Activated CD4-positive, alpha-beta T cell treated with anti-CD3 and anti-CD28 coated beads for 36 hours (primary cell): ENCODE measurements at regions not wholly inside any gene's neighbourhood (a gene's known extent, or its start where the extent isn't known, plus 50 kb on each side); places are given as distances from the start of the nearest gene placed in this dataset.

Experiments
- ATAC-seq: fragments of 200-7000 bp; cut with Tn5 transposase; one replicate; pipeline ENCODE4 v1.10.0; 2021; ENCODE audit warnings: mild to moderate bottlenecking, moderate library complexity
- CTCF ChIA-PET: fragments of 350-600 bp; sonication (Branson Sonifier 250); formaldehyde crosslinking; loops from one replicate; lab custom pipeline; 2021; ENCODE audit warnings: antibody characterized with exemption; lab: Charles Lee
- POLR2A ChIA-PET: fragments of 350-600 bp; sonication (Branson Sonifier 250); formaldehyde crosslinking; loops from one replicate; lab custom pipeline; 2021; ENCODE audit warnings: antibody characterized with exemption, inconsistent platforms; lab: Charles Lee
- DNase-seq: peaks from one replicate; pipeline ENCODE4 v3.0.0-alpha.2; 2020
- H3K27ac Mint-ChIP-seq: one replicate; pipeline ENCODE4 v1.8.0; 2021; ENCODE audit warnings: mixed read lengths
- H3K27me3 Mint-ChIP-seq: one replicate; pipeline ENCODE4 v1.8.0; 2021; ENCODE audit warnings: mixed read lengths
- H3K36me3 Mint-ChIP-seq: one replicate; pipeline ENCODE4 v1.8.0; 2021; ENCODE audit warnings: low read depth, mixed read lengths
- H3K4me1 Mint-ChIP-seq: one replicate; pipeline ENCODE4 v1.8.0; 2021; ENCODE audit warnings: mixed read lengths
- H3K4me3 Mint-ChIP-seq: one replicate; pipeline ENCODE4 v1.8.0; 2021; ENCODE audit warnings: mild to moderate bottlenecking, moderate library complexity, mixed read lengths
- H3K9me3 Mint-ChIP-seq: one replicate; pipeline ENCODE4 v1.8.0; 2021; ENCODE audit warnings: low read depth, mixed read lengths
- intact Hi-C, 2 experiments: fragments of 100-400 bp; cut with DNase I in 1 of 2; cut with micrococcal nuclease in 1 of 2; formaldehyde crosslinking; loops; one replicate each; pipeline versions ENCODE4 v1.14.2 to v1.15.1; 2022 to 2024; cut with DNase I, micrococcal nuclease

- ChIA-PET POLR2A (interaction anchor here (0.6 to 0.7 kb wide), 2 partner anchors 47 to 132 kb away, joined by 3 read pairs; no protein-coding TSS in a partner anchor), CTCF (no interaction called here)
- no peak for DNase-seq
- Mint-ChIP-seq H3K9me3 (no peaks in the 10 kb centered on the region), H3K27ac (no peak overlapping the region), H3K4me3 (no peak overlapping the region), H3K36me3 (no peaks in the 10 kb centered on the region), H3K4me1 (peaks cover 5% of the 10 kb centered on the region), H3K27me3 (no peaks in the 10 kb centered on the region)
- intact Hi-C loops, result no loop called here
- ATAC-seq, result no peak
These were observed 360.3 kb upstream of the TNRC6C start for GRCh38 chr17:77598241-77598620.

DNA sequence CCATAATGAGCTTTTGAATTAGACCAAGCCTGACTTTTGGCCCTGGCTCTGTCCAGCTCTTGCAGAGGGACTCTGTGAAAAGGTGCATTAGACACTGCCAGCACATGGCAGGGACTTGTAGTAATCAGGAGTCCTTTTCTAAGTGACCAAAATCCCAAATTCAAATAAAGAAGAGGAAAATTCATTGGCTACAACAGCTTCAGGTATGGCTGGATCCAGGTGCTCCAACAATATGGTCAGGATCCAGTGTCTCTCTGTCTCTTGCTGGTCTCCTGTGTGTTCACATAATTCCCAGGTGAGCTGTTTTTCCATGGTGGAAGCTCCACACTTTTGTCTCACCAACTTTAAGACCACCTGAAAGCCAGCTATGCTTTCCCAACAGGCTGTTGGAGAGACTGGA lies 358.8 kb upstream of the TNRC6C start:
- intact Hi-C loops, result no loop called here
- no peaks in the 10 kb centered on the region for H3K9me3 Mint-ChIP-seq
- ChIA-PET POLR2A (interaction anchor here (0.6 kb wide), 1 partner anchor 10 kb away, joined by 3 read pairs; no protein-coding TSS in a partner anchor), CTCF (interaction anchor here (1.6 kb wide), 1 partner anchor 419 kb away, joined by 4 read pairs; no protein-coding TSS in a partner anchor)
- ATAC-seq (no peak), DNase-seq (no peak)
- H3K36me3 Mint-ChIP-seq, result no peaks in the 10 kb centered on the region
- H3K27ac Mint-ChIP-seq, result no peak overlapping the region
- no peaks in the 10 kb centered on the region for H3K27me3 Mint-ChIP-seq
- H3K4me1 Mint-ChIP-seq, result peaks cover 3% of the 10 kb centered on the region
- H3K4me3 Mint-ChIP-seq, result no peak overlapping the region

- H3K4me1 Mint-ChIP-seq, result no peaks in the 10 kb centered on the region
- no peaks in the 10 kb centered on the region for H3K36me3 Mint-ChIP-seq
- DNase-seq (no peak), ATAC-seq (no peak)
- no peaks in the 10 kb centered on the region for H3K27me3 Mint-ChIP-seq
- ChIA-PET POLR2A (no interaction called here), CTCF (no interaction called here)
- intact Hi-C loops, result no loop called here
- no peak overlapping the region for H3K4me3 Mint-ChIP-seq
- no peak overlapping the region for H3K27ac Mint-ChIP-seq
- H3K9me3 Mint-ChIP-seq, result no peaks in the 10 kb centered on the region
These were observed 358.2 kb upstream of the TNRC6C start for GRCh38 chr17:77600346-77600745.

DNA sequence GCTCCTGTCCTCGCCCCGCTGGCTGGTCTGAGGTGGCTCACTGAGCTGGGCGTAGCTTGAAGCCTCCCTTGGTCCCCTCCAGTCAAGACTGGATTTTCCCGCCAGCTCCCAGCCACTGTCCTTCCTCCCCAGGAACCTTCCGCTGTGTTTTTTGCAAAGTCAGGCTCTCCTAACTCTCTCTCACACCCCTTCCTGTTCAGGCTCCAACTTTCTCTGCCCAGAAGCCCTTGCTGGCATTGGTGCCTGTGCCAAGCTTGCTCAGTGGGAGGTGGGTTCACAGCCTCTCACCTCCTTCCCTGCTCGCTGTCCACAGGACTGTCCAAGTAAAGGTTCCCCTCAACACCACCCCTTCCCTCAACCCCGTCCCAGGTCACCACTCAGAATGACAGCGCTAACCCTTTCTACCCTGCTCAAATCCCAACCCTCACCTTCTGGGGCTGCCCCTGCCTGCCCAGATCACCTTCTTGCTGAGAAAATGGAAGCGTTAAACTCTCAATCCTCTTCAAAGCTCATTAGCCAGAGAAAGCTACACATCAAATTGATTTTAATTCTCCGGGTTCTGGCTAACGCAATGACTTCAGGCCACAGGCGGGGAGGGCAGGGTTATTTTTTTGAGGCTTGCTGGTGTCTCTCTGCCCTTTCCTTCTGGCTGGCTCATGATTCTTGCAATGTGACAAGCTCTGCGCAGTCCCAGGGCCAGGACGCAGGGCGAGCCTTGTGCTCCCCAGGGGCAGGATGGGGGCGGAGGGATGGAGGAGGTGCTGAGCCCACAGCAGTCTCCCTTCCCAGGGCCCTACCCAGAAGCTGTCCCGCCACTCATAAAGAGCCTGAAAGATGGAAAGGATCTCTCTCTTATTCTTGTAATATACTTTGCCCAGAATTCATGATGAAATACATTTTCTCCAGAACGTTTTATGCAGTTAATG lies 357.2 kb upstream of the TNRC6C start:
- no peak for DNase-seq
- Mint-ChIP-seq H3K9me3 (no peaks in the 10 kb centered on the region), H3K4me1 (no peaks in the 10 kb centered on the region), H3K4me3 (no peak overlapping the region), H3K36me3 (no peaks in the 10 kb centered on the region), H3K27me3 (no peaks in the 10 kb centered on the region), H3K27ac (no peak overlapping the region)
- ChIA-PET CTCF (no interaction called here), POLR2A (no interaction called here)
- intact Hi-C loops, result no loop called here
- no peak for ATAC-seq

- no peak overlapping the region for H3K27ac Mint-ChIP-seq
- H3K4me1 Mint-ChIP-seq, result no peaks in the 10 kb centered on the region
- POLR2A ChIA-PET, result interaction anchor here (1.0 kb wide), 1 partner anchor 65 kb away, joined by 3 read pairs; no protein-coding TSS in a partner anchor
- DNase-seq (no peak), ATAC-seq (no peak)
- no peaks in the 10 kb centered on the region for H3K27me3 Mint-ChIP-seq
- intact Hi-C loops, result no loop called here
- CTCF ChIA-PET, result interaction anchor here (0.6 kb wide), 1 partner anchor 15 kb away, joined by 3 read pairs; no protein-coding TSS in a partner anchor
- H3K9me3 Mint-ChIP-seq, result no peaks in the 10 kb centered on the region
- H3K36me3 Mint-ChIP-seq, result no peaks in the 10 kb centered on the region
- no peak overlapping the region for H3K4me3 Mint-ChIP-seq
These were observed 356.3 kb upstream of the TNRC6C start for GRCh38 chr17:77602062-77602746.

DNA sequence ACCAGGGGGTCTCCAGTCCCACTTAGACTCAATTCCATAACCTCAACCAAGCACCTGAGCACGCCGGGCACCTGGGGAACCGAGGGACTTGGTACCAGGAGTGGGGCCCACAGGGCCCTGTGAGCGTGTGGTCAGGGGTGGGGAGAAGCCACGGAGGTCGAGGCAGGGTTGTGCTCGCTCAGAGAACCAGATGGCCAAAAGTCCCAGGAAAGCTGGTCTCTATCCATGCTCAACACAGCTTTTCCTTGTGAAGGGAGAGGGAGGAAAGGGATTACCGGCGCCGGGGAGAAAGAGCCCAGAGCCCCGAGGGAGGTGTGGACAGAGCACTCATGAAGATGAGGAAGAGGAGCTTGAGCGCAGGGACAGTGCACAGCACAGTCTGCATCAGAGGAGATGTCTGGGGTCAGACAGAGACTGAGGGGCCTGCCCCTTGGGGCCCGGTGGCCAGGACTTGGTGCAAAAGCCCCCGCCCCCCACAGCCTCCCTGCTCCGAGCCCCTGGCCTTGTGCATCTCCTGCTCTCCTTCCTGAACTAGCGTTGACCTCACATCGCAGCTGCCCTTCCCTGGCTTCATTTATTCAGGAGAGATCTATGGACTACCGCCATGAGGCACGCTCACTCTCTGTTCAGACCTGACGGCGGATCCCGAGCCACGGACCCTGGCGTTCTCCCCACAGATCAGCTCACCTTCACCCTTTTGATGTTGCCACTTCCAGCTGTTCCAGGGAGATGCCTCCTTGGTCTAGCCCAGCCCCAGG lies 355.4 kb upstream of the TNRC6C start:
- no peaks in the 10 kb centered on the region for H3K36me3 Mint-ChIP-seq
- POLR2A ChIA-PET, result interaction anchor here (0.7 to 1.0 kb wide), 2 partner anchors 64 to 363 kb away, joined by 3 to 11 read pairs; no protein-coding TSS in a partner anchor
- CTCF ChIA-PET, result interaction anchor here (0.6 kb wide), 1 partner anchor 14 kb away, joined by 3 read pairs; no protein-coding TSS in a partner anchor

DNA sequence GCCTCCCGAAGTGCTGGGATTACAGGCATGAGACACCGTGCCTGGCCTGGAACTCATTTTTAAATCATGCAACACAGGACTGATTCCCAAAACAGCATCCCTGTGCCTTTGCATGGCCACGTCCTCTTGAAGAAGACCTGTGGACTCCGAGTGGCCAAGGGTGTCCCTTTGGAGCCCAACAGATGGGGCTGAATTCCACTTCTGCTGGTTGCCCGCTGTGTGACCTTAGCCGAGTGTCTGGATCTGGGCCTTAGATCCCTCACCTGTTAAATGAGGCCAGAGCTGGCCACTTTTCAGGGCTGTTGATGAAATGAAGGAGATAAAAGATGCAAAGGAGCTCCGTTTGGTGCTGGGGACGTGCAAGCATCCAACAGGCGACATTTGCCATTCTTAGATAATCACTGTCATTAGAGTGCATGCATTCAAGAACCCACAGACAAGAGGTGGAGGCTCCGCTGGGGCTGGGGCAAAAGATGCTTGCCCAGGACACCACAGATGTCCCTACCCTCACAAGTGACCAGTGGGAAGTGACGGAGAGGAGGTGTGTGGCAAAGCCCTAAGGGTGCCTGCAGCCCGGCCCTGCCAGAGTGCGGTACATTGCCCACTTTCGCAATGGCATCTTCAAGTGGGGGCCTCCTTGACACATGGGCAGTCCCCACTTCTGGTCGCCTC lies 354.1 kb upstream of the TNRC6C start:
- ChIA-PET CTCF (interaction anchor here (1.1 kb wide), 1 partner anchor 10 kb away, joined by 3 read pairs; no protein-coding TSS in a partner anchor), POLR2A (no interaction called here)
- intact Hi-C loops, result no loop called here
- H3K4me3 Mint-ChIP-seq, result no peak overlapping the region
- ATAC-seq (no peak), DNase-seq (no peak)
- H3K4me1 Mint-ChIP-seq, result peaks cover 5% of the 10 kb centered on the region
- peaks cover 5% of the 10 kb centered on the region for H3K9me3 Mint-ChIP-seq
- no peaks in the 10 kb centered on the region for H3K27me3 Mint-ChIP-seq
- H3K27ac Mint-ChIP-seq, result no peak overlapping the region
- no peaks in the 10 kb centered on the region for H3K36me3 Mint-ChIP-seq

More for the DNA sequence above, 355.4 kb upstream of the TNRC6C start:
- no peak for DNase-seq
- Mint-ChIP-seq H3K9me3 (no peaks in the 10 kb centered on the region), H3K4me1 (no peaks in the 10 kb centered on the region), H3K27ac (no peak overlapping the region), H3K27me3 (no peaks in the 10 kb centered on the region), H3K4me3 (no peak overlapping the region)
- no peak for ATAC-seq
- intact Hi-C loops, result no loop called here

- Mint-ChIP-seq H3K27ac (no peak overlapping the region), H3K4me3 (no peak overlapping the region), H3K4me1 (peaks cover 10% of the 10 kb centered on the region), H3K9me3 (peaks cover 5% of the 10 kb centered on the region), H3K36me3 (no peaks in the 10 kb centered on the region), H3K27me3 (no peaks in the 10 kb centered on the region)
- ChIA-PET CTCF (interaction anchor here (1.1 kb wide), 1 partner anchor 10 kb away, joined by 3 read pairs; no protein-coding TSS in a partner anchor), POLR2A (no interaction called here)
- intact Hi-C loops, result no loop called here
- DNase-seq (no peak), ATAC-seq (no peak)
These were observed 353.6 kb upstream of the TNRC6C start for GRCh38 chr17:77604973-77605313.

DNA sequence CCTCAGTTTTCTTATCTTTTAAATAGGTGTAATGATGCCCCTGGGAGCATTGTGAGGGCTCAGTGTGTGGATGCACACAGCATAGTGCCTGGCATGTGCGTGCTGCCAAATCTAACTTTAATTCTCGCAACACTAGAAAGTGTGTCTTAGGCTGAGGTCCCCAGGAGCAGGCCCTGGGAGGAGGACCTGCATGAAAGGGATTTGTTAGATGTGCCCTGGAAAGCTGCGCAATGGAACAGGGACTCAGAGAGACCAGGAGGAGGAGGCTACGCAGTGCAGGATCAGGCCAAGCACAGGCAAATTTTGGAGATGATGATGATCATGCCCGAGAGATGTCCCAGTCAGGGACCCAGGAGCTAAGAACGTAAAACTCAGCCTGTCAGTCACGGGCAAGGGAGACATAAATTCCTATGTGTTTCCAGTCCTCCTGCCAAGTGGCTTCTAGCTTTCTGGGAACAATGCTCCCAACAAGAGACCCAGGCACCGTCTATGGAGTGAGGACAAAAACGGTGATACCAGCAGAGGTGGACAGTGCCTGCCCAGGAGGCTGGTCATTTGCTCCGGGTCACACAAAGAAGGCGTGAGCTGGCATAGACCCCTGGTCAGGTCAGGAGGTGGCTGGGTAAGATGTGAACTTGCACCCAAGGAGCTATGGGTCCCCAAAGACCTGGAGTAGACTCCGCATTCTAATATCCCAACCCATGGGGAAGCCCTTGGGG lies 352.2 kb upstream of the TNRC6C start:
- ATAC-seq, result no peak
- Mint-ChIP-seq H3K27me3 (no peaks in the 10 kb centered on the region), H3K36me3 (no peaks in the 10 kb centered on the region), H3K4me1 (peaks cover 24% of the 10 kb centered on the region), H3K9me3 (peaks cover 5% of the 10 kb centered on the region), H3K27ac (no peak overlapping the region), H3K4me3 (no peak overlapping the region)
- intact Hi-C loops, result no loop called here
- CTCF ChIA-PET, result interaction anchor here (0.7 to 1.2 kb wide), 2 partner anchors 13 to 542 kb away, joined by 3 to 5 read pairs; no protein-coding TSS in a partner anchor
- DNase-seq, result no peak
- POLR2A ChIA-PET, result no interaction called here

DNA sequence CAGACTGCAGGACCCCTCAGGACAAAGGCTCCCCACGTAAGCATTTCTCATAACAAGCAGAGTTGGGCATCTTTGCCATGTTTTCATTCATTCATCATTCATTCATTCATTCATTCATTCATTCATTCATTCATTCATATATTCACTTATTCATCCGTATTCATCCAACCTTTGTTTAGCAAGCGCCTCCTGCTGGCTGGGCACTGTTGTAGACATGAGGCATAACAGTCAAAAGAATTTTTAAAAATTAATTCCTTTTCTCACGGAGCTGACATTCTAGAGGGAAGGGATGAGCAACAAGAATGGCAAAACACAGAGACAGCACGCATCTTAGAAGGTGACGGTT lies 351.7 kb upstream of the TNRC6C start:
- no peak overlapping the region for H3K4me3 Mint-ChIP-seq
- H3K9me3 Mint-ChIP-seq, result peaks cover 5% of the 10 kb centered on the region
- peaks cover 28% of the 10 kb centered on the region for H3K4me1 Mint-ChIP-seq
- no peak overlapping the region for H3K27ac Mint-ChIP-seq
- intact Hi-C loops, result no loop called here
- DNase-seq (peak; percentile 57), ATAC-seq (no peak)
- ChIA-PET POLR2A (interaction anchor here (0.5 kb wide), 1 partner anchor 579 kb away, joined by 4 read pairs; no protein-coding TSS in a partner anchor), CTCF (interaction anchor here (0.7 to 1.2 kb wide), 3 partner anchors 13 to 541 kb away, joined by 3 to 5 read pairs (median 3); no protein-coding TSS in a partner anchor)
- H3K36me3 Mint-ChIP-seq, result no peaks in the 10 kb centered on the region
- no peaks in the 10 kb centered on the region for H3K27me3 Mint-ChIP-seq
